NCI-H1417 (cell line): ENCODE measurements at regions not wholly inside any gene's neighbourhood (a gene's known extent, or its start where the extent isn't known, plus 50 kb on each side); places are given as distances from the start of the nearest gene placed in this dataset.

Experiments
- DNase-seq, 3 experiments: peaks; one replicate each; lab custom pipeline; 2025; lab: John Stamatoyannopoulos, UW

GRCh38 chr15:77557564-77557963 is 75.1 kb downstream of the LINGO1 start:
- no peak for DNase-seq

GRCh38 chr15:77557144-77557543 is 75.6 kb downstream of the LINGO1 start:
- DNase-seq, result no peak

GRCh38 chr15:77556622-77557021 is 76.1 kb downstream of the LINGO1 start:
- no peak for DNase-seq

- DNase-seq, result no peak
Observed at GRCh38 chr15:77555232-77555631, 77.5 kb downstream of the LINGO1 start.

GRCh38 chr15:77554306-77555080 is 78.2 kb downstream of the LINGO1 start:
- DNase-seq, result no peak

GRCh38 chr15:77553695-77554094 is 79.0 kb downstream of the LINGO1 start:
- DNase-seq, result no peak

GRCh38 chr15:77553257-77553656 is 79.5 kb downstream of the LINGO1 start:
- no peak for DNase-seq

- DNase-seq, result no peak
Observed at GRCh38 chr15:77552066-77552465, 80.6 kb downstream of the LINGO1 start.

GRCh38 chr15:77550301-77551251 is 82.1 kb downstream of the LINGO1 start:
- peak in 1 of 3 experiments; percentile 7 for DNase-seq

GRCh38 chr15:77549576-77550288 is 83.0 kb downstream of the LINGO1 start:
- DNase-seq, result no peak

GRCh38 chr15:77548589-77549557 is 83.8 kb downstream of the LINGO1 start:
- DNase-seq, result peak in 2 of 3 experiments; percentile 59 to 68

GRCh38 chr15:77547801-77548588 is 84.7 kb downstream of the LINGO1 start:
- DNase-seq, result peak in 1 of 3 experiments; percentile 59

GRCh38 chr15:77546870-77547269 is 85.8 kb downstream of the LINGO1 start:
- peak in 1 of 3 experiments; percentile 29 for DNase-seq

- DNase-seq, result no peak
Observed at GRCh38 chr15:77546050-77546501, 86.6 kb downstream of the LINGO1 start.

- DNase-seq, result no peak
Observed at GRCh38 chr15:77545058-77545457, 87.7 kb downstream of the LINGO1 start.

- no peak for DNase-seq
Observed at GRCh38 chr15:77544162-77544561, 88.5 kb downstream of the LINGO1 start.

GRCh38 chr15:77543159-77543882 is 89.4 kb downstream of the LINGO1 start:
- DNase-seq, result peak; percentile 71 to 95 (median 89)

GRCh38 chr15:77542491-77543001 is 90.2 kb downstream of the LINGO1 start:
- no peak for DNase-seq
